HG03066 (cell line): ENCODE measurements at regions not wholly inside any gene's neighbourhood (a gene's known extent, or its start where the extent isn't known, plus 50 kb on each side); places are given as distances from the start of the nearest gene placed in this dataset.

Experiments used
- ATAC-seq: cut with Tn5 transposase; IDR thresholded peaks from one replicate; pipeline ENCODE4 v1.9.1; 2021; ENCODE audit warnings: low read depth; ENCODE audit not compliant: unreplicated experiment

- no peak for ATAC-seq
These were observed 216.8 kb downstream of the NXNL2 start for GRCh38 chr9:88751781-88752180.

GRCh38 chr9:88753691-88754367 lies 218.9 kb downstream of the NXNL2 start:
- no peak for ATAC-seq

- ATAC-seq, result no peak
These were observed 219.5 kb downstream of the NXNL2 start for GRCh38 chr9:88754452-88754851.

- no peak for ATAC-seq
These were observed 219.9 kb downstream of the NXNL2 start for GRCh38 chr9:88754886-88755285.

- no peak for ATAC-seq
These were observed 222.5 kb downstream of the NXNL2 start for GRCh38 chr9:88757406-88758010.

- no peak for ATAC-seq
These were observed 224.4 kb downstream of the NXNL2 start for GRCh38 chr9:88759364-88759763.

GRCh38 chr9:88766778-88767503 lies 224.3 kb upstream of the S1PR3 start:
- no peak for ATAC-seq

GRCh38 chr9:88767504-88767790 lies 223.8 kb upstream of the S1PR3 start:
- ATAC-seq, result no peak

- no peak for ATAC-seq
These were observed 218.7 kb upstream of the S1PR3 start for GRCh38 chr9:88772575-88772974.

- no peak for ATAC-seq
These were observed 218.1 kb upstream of the S1PR3 start for GRCh38 chr9:88773126-88773525.

- no peak for ATAC-seq
These were observed 217.5 kb upstream of the S1PR3 start for GRCh38 chr9:88773627-88774244.

GRCh38 chr9:88775037-88775471 lies 216.2 kb upstream of the S1PR3 start:
- no peak for ATAC-seq

- no peak for ATAC-seq
These were observed 215.7 kb upstream of the S1PR3 start for GRCh38 chr9:88775559-88775958.

GRCh38 chr9:88775966-88776365 lies 215.3 kb upstream of the S1PR3 start:
- no peak for ATAC-seq

- ATAC-seq, result no peak
These were observed 214.4 kb upstream of the S1PR3 start for GRCh38 chr9:88776717-88777497.

- no peak for ATAC-seq
These were observed 213.6 kb upstream of the S1PR3 start for GRCh38 chr9:88777498-88778312.

- ATAC-seq, result no peak
These were observed 209.5 kb upstream of the S1PR3 start for GRCh38 chr9:88781628-88782391.

GRCh38 chr9:88782931-88783710 lies 208.1 kb upstream of the S1PR3 start:
- ATAC-seq, result no peak

GRCh38 chr9:88783711-88784083 lies 207.6 kb upstream of the S1PR3 start:
- ATAC-seq, result no peak
